Pancreas (tissue), 10 donors: ENCODE measurements at regions not wholly inside any gene's neighbourhood (a gene's known extent, or its start where the extent isn't known, plus 50 kb on each side); places are given as distances from the start of the nearest gene placed in this dataset.

Experiments used
- ATAC-seq, 4 donors: fragments of 200-7000 bp; cut with Tn5 transposase; one replicate each; pipeline versions ENCODE4 v1.8.0 to v1.9.1; 2020; ENCODE audit warnings: mild to moderate bottlenecking in 4 of 4, moderate library complexity in 4 of 4
- DNase-seq, 6 donors: peaks; one replicate each; pipeline ENCODE4 v3.0.0-alpha.2; 2020
- FAIRE-seq: peaks from 2 replicates; lab custom pipeline; 2012; peaks lifted over from hg19 to GRCh38; lab: Jason Lieb, UNC
- H3K27ac ChIP-seq, 4 donors: fragments of 200-600 bp; sonication (generic); 1 replicate in 3 of 4; 2 replicates in 1 of 4; pipeline versions ENCODE4 v1.5.0 to v1.8.0; 2020
- H3K27me3 ChIP-seq, 4 donors: fragments of 200-600 bp; one replicate each; pipeline ENCODE4 v1.8.0; 2021
- H3K36me3 ChIP-seq, 3 donors: fragments of 200-600 bp; sonication (generic) in 1 of 3; one replicate each; pipeline versions ENCODE4 v1.5.0 to v1.8.0; 2020 to 2021
- H3K4me1 ChIP-seq, 3 donors: fragments of 200-600 bp; one replicate each; pipeline ENCODE4 v1.8.0; 2021
- H3K4me3 ChIP-seq, 4 donors: fragments of 200-600 bp; sonication (generic) in 2 of 4; one replicate each; pipeline versions ENCODE4 v1.5.0 to v1.8.0; 2020 to 2021
- H3K9me3 ChIP-seq, 4 donors: fragments of 200-600 bp; one replicate each; pipeline ENCODE4 v1.8.0; 2021
- WGBS, 2 donors: extraction: QIAGEN DNeasy Blood & Tissue Kit; methylation state at CpG; one replicate each; pipeline ENCODE4 v1.1.7; 2013; 5-methylcytosine and 5-hydroxymethylcytosine counted together
- intact Hi-C, 3 donors: fragments of 100-400 bp; cut with DNase I; formaldehyde crosslinking; loops; one replicate each; pipeline versions ENCODE4 v1.11.1 to v1.14.2; 2022
- TF ChIP-seq, protein P1 (sequence below), 4 donors: fragments of 200-600 bp; sonication (generic) in 3 of 4; IDR thresholded peaks; one replicate each; pipeline versions ENCODE4 v1.5.0 to v1.8.0; 2021; ENCODE audit warnings: antibody characterized with exemption in 4 of 4
- donor health status: healthy with polysubstance abuse.
- donor health status: DM: no; HTN: no; CAD: no; lungs with moderate emphysema.
- donor health status: DM: no; HTN: no; CAD: no.
- donor health status: control.
- donor health status: control.
- donor health status: Bipolar disorder and iron deficiency.
- donor health status: DM: yes; HTN: yes; CAD: no.
- donor health status: DM: no; HTN: no; CAD: no.
- donor health status: DM: no; HTN: no; CAD: no.
- donor health status: DM: yes; HTN: yes; CAD: no.

DNA sequence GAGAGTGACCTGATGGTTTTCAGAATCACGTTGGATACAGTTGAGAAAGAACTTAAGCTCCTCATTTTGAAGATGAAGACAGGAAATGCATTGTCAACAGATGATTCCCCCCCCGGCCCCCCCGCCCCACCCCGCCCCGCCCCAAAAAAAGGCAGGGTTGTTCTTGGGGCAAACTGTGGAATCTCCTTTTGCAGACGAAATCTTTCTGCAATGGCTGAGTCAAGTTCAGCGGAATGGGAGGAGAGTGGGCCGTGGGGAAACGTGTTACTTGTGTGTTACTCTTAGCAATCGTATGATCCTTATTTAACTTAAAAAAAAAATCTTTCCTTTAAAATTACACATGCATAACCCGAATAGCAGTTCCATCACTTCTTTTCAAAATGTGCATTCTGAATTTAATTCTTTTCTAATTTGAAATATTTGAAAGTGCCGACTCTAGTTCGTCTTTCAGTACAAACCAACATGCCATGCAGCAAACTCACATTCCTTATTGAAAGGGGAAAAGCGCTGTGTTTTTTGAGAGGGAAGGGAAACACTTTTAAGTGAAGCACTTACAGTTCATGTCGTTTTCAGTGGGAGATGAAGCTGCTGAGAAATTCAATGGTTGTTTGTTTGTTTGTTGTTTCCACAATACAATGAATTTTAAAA is 348.5 kb upstream of the ARGLU1 start:
- intact Hi-C loops, result no loop called here
- no peaks in the 10 kb centered on the region for H3K9me3 ChIP-seq
- DNase-seq, result no peak
- no peak overlapping the region for H3K4me3 ChIP-seq
- H3K4me1 ChIP-seq, result peaks cover 0 to 4% (median 0%) of the 10 kb centered on the region in 3 donors
- WGBS, 2 donors, result 78 to 82% methylated on average over 15 of the region's 15 CpGs
- H3K27ac ChIP-seq, result no peak overlapping the region
- H3K36me3 ChIP-seq, result no peaks in the 10 kb centered on the region
- ATAC-seq, result no peak
- no peak for FAIRE-seq
- TF ChIP-seq, protein P1, sequence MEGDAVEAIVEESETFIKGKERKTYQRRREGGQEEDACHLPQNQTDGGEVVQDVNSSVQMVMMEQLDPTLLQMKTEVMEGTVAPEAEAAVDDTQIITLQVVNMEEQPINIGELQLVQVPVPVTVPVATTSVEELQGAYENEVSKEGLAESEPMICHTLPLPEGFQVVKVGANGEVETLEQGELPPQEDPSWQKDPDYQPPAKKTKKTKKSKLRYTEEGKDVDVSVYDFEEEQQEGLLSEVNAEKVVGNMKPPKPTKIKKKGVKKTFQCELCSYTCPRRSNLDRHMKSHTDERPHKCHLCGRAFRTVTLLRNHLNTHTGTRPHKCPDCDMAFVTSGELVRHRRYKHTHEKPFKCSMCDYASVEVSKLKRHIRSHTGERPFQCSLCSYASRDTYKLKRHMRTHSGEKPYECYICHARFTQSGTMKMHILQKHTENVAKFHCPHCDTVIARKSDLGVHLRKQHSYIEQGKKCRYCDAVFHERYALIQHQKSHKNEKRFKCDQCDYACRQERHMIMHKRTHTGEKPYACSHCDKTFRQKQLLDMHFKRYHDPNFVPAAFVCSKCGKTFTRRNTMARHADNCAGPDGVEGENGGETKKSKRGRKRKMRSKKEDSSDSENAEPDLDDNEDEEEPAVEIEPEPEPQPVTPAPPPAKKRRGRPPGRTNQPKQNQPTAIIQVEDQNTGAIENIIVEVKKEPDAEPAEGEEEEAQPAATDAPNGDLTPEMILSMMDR (IDR thresholded peaks at IDR 0.05), result no peak
- H3K27me3 ChIP-seq, result peaks cover 0 to 3% (median 0%) of the 10 kb centered on the region in 4 donors

DNA sequence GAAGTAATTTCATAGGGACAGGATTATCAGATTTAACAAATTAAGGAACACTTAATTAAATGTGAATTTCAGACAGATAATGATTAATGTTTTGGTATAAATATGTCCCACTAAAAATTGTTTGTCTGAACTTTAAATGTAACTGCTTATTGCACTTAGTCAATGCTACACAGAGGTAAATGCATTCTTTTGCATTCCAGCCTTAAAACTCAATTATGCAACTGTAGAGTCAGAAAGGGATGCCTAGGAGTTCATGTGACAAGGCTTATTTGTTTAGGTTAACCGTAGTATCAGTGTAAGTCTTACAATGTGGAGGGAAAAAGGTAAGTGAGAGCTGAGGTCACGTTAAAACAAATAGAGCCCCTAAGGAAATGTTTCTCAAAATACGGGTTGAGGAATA is 347.2 kb upstream of the ARGLU1 start:
- H3K27ac ChIP-seq, result no peak overlapping the region
- peaks cover 0 to 3% (median 0%) of the 10 kb centered on the region in 4 donors for H3K27me3 ChIP-seq
- DNase-seq (no peak), ATAC-seq (no peak), FAIRE-seq (no peak)
- TF ChIP-seq, protein P1 (IDR thresholded peaks at IDR 0.05), result no peak
- H3K36me3 ChIP-seq, result no peaks in the 10 kb centered on the region
- H3K9me3 ChIP-seq, result no peaks in the 10 kb centered on the region
- intact Hi-C loops, result no loop called here
- no peak overlapping the region for H3K4me3 ChIP-seq
- WGBS, 2 donors, result 75 to 87% methylated on average over 3 of the region's 3 CpGs
- peaks cover 0 to 4% (median 0%) of the 10 kb centered on the region in 3 donors for H3K4me1 ChIP-seq

DNA sequence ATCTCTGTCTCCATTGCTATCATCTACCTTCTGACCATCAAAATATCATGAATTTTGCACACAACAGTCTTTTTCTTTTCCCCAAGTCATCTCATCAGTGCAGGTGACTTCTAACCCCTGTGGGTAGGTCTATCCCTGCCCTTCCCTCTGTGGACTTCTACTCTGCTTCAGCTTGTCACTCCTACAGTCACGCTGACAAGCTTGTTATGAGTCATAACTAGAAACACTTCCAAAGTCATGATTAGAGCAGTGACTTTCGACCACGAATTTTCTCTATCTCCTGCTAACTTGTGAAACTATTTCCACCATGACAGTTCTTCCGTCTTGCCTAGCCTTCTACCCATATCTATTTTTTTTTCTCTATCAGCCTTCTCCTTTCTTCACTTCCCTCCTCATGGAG is 343.7 kb upstream of the ARGLU1 start:
- H3K4me3 ChIP-seq, result no peak overlapping the region
- no peaks in the 10 kb centered on the region for H3K36me3 ChIP-seq
- 57 to 78% methylated on average over 4 of the region's 4 CpGs for WGBS, 2 donors
- DNase-seq, result no peak
- intact Hi-C loops, result no loop called here
- no peaks in the 10 kb centered on the region for H3K9me3 ChIP-seq
- H3K27ac ChIP-seq, result no peak overlapping the region
- FAIRE-seq, result no peak
- H3K27me3 ChIP-seq, result peaks cover 0 to 2% (median 0%) of the 10 kb centered on the region in 4 donors
- TF ChIP-seq, protein P1 (IDR thresholded peaks at IDR 0.05), result no peak
- ATAC-seq, result no peak
- no peaks in the 10 kb centered on the region for H3K4me1 ChIP-seq

DNA sequence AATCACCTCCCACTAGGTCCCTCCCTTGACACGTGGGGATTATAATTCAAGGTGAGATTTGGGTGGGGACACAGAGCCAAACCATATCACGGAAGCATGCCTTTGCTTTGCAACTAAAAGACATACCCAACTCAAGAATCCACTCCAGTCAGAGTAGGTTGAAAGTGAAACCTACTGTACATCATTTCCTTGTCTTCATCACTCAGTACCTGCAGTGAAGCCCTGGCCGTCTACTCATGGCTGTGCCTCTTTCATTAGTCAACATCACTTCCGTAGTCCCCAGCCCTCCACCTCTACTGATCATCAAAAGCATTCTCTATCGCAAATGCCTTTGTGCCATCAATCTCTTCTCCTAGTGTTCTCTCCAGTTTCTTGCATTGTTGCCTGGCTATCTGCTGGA is 343.1 kb upstream of the ARGLU1 start:
- FAIRE-seq, result no peak

More for the DNA sequence above, 343.1 kb upstream of the ARGLU1 start:
- no peak overlapping the region for H3K4me3 ChIP-seq
- no peaks in the 10 kb centered on the region for H3K9me3 ChIP-seq
- no peaks in the 10 kb centered on the region for H3K36me3 ChIP-seq
- intact Hi-C loops, result no loop called here
- no peaks in the 10 kb centered on the region for H3K27me3 ChIP-seq
- TF ChIP-seq, protein P1 (IDR thresholded peaks at IDR 0.05), result no peak
- no peak for ATAC-seq
- H3K27ac ChIP-seq, result no peak overlapping the region
- no peaks in the 10 kb centered on the region for H3K4me1 ChIP-seq
- 59 to 72% methylated on average over 5 of the region's 5 CpGs for WGBS, 2 donors
- DNase-seq, result no peak
